Astrocyte of the cerebellum (primary cell): ENCODE measurements at regions not wholly inside any gene's neighbourhood (a gene's known extent, or its start where the extent isn't known, plus 50 kb on each side); places are given as distances from the start of the nearest gene placed in this dataset.
"Not testable (repeated sequence)": the region's sequence is repeated elsewhere in the genome, so short reads cannot be mapped to it uniquely, and the experiment has no call there.

Experiments
- DNase-seq: peaks from one replicate; pipeline ENCODE4 v3.0.0-alpha.2; 2011; ENCODE audit warnings: low read depth
- H3K4me3 ChIP-seq: 2 replicates; pipeline ENCODE4 v1.5.1; 2011; ENCODE audit warnings: mild to moderate bottlenecking, low read depth, low read length, moderate library complexity
- CTCF ChIP-seq: IDR thresholded peaks from 2 replicates; pipeline ENCODE4 v1.5.1; 2012; ENCODE audit warnings: low read length, low read depth, moderate library complexity, mild to moderate bottlenecking; ENCODE audit errors: missing control alignments
- in situ Hi-C: cut with HindIII; loops from 2 replicates; pipeline ENCODE4 v1.10.0; 2017; ENCODE audit warnings: low sequenced_read_pairs

DNA sequence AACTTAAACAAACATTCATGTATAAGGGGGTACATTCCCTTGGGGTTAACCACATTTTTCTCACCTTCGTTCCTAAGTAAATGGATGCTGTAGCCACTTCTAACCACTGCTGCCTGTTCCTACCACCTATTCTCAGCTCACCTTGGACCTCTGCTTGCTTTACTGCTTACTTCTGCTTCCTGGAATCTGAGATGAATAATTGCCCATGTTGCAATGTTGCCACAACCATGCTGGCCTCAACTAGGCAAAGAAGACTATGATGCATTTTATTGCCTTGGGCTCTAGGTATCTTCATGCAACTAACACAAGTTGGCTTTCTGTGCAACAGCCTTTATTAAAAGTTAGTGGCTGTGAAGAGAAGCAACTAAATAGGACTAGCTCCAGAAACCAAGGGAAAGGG is 106.3 kb upstream of the TCF4 start:
- in situ Hi-C loops = no loop called here
- no peak overlapping the region for H3K4me3 ChIP-seq
- no peak for TF ChIP-seq CTCF
- DNase-seq = no peak

- H3K4me3 ChIP-seq = no peak overlapping the region
- DNase-seq = no peak
- TF ChIP-seq CTCF = no peak
- in situ Hi-C loops = no loop called here
Observed at GRCh38 chr18:55688030-55688429, 100.0 kb upstream of the TCF4 start.

GRCh38 chr18:55687106-55687505 is 99.1 kb upstream of the TCF4 start:
- no peak overlapping the region for H3K4me3 ChIP-seq
- DNase-seq = no peak
- in situ Hi-C loops = no loop called here
- TF ChIP-seq CTCF = no peak

DNA sequence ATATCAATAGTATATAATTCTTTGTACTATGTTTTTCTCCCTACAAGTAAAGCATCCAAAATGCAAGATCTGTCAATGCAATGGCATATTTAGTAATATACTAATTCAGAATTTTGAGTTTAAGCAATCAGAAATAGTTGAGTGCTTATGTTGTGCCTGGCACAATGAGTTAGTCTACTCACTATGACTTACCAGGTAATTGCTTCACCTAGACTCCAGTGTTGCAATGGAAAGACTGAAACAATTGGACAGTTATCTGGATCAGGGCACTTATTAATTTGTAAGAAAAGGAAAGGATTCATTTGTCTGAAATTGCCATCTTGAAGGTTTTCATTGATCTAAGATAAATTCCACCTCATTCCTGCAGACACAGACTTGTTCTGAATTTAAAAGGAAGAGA is 97.6 kb upstream of the TCF4 start:
- no peak for TF ChIP-seq CTCF
- no peak for DNase-seq
- in situ Hi-C loops = no loop called here
- no peak overlapping the region for H3K4me3 ChIP-seq

- DNase-seq = no peak
- TF ChIP-seq CTCF = no peak
- no peak overlapping the region for H3K4me3 ChIP-seq
- in situ Hi-C loops = no loop called here
Observed at GRCh38 chr18:55672574-55673361, 84.8 kb upstream of the TCF4 start.

DNA sequence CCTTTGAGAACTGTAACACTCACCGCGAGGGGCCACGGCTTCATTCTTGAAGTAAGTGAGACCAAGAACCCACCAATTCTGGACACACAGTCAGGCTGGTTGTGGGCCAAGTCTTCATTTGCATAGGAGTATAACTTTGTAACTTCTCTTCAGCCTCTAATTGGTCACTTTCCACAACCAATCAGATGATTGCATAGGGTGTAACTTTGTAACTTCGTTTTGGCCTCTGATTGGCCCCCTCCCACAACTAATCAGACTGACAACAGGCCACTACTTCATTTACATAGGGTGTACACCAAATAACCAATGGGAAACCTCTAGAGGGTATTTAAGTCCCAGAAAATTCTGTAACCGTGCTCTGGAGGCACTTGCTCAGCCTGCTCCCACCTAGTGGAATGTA is 77.5 kb upstream of the TCF4 start:
- no peak for DNase-seq
- TF ChIP-seq CTCF = no peak
- in situ Hi-C loops = no loop called here
- H3K4me3 ChIP-seq = no peak overlapping the region

DNA sequence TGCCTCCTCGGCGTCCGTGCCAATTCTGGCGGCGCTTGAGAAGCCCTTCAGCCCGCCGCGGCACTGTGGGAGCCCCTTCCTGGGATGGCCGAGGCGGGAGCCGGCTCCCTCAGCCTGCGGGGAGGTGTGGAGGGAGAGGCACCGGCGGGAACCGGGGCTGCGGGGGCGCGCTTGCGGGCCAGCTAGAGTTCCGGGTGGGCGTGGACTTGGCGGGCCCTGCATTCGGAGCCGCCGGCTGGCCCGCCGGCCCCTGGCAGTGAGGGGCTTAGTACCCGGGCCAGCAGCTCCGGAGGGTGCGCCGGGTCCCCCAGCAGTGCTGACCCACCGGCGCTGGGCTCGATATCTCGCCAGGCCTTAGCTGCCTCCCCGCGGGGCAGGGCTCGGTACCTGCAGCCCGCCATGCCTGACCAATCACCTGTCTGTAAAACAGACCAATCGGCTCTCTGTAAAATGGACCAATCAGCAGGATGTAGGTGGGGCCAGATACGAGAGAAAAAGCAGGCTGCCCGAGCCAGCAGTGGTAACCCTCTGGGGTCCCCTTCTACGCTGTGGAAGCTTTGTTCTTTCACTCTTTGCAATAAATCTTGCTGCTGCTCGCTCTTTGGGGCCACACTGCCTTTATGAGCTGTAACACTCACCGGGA is 76.9 kb upstream of the TCF4 start:
- H3K4me3 ChIP-seq, in situ Hi-C loops, DNase-seq: not testable (repeated sequence)
